GM21367 (cell line): ENCODE measurements at regions not wholly inside any gene's neighbourhood (a gene's known extent, or its start where the extent isn't known, plus 50 kb on each side); places are given as distances from the start of the nearest gene placed in this dataset.
"Not testable (repeated sequence)": the region's sequence is repeated elsewhere in the genome, so short reads cannot be mapped to it uniquely, and the experiment has no call there.

Experiments used
- ATAC-seq: cut with Tn5 transposase; IDR thresholded peaks from one replicate; pipeline ENCODE4 v1.9.1; 2021; ENCODE audit not compliant: unreplicated experiment

DNA sequence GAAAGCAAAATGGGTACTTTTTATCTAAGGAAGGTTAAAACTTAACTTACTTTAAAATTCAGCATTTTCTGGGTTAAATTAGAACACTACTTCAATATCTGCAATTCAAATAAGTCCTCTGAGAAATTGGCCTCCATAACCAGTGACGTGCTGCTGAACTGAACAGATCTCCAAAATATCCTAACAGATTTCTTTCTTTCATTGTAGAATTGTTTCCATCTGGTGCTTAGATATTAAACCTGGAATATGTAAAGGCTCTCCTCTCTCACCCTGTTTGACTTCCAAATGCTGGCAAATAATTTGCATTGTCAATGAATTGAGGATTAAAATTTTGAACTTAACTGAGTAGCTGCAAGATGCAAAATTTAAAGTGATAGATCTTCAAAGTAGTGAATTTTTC lies 316.9 kb upstream of the CXADR start:
- ATAC-seq: no peak

DNA sequence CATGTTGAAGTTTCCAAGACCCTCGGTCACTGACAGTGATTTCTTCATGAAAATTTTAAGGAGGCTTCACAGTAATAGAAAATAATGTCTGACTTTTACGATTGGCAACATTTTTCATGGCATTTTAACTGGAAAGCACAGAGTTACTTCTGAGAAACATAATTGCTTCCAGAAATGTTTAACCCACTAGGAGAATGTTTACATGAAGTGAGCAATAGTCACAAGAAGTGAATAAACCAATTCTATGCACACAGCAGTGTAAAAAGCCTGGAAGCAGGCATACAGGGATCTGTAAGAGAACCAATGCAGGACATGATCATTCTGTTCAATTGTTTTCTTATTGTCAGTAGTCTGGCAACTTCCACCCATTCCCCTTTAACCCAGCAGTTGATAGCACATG lies 316.2 kb upstream of the CXADR start:
- no peak for ATAC-seq

- no peak for ATAC-seq
Measured at GRCh38 chr21:17197996-17198395, 314.8 kb upstream of the CXADR start.

DNA sequence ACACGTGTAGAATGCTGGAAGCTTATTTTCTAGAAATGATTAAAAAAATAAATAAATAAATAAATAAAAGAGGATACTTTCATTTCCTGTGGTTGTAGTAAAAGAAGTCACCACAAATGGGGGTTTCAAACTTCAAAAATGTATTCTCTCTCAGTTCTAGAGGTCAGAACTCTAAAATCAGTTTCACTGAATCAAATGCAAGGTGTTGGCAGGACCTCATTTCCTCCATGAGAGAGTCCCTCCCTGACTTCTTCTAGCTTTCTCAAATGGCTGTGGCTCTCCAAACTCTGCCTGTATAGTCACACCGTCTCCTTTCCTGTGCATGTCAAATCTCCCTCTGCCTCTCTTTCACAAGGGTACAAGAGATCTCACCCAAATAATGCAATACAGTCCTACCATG lies 312.6 kb upstream of the CXADR start:
- no peak for ATAC-seq

- ATAC-seq: no peak
Measured at GRCh38 chr21:17201741-17202260, 311.0 kb upstream of the CXADR start.

DNA sequence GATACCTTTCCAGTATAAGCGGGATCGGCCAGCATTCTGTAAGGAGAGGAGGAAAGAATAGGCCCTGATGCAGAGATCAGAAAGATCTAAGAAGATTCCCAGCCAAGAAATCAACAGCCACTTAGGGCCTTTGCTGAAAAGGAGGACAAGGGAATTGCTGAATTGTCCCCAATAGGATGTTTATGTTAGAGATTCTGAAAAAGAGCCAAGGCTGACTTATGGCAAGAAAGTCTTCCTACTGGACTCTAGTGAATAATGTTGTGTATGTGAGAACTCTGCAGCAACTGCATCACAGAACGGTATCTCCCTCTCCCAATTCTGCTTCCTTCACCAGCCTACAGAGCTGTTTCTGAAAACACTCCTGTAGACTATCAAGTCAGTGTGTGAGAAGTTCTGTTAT lies 298.0 kb upstream of the CXADR start:
- ATAC-seq: no peak

GRCh38 chr21:17219050-17219449 lies 293.8 kb upstream of the CXADR start:
- not testable (repeated sequence) for ATAC-seq

- no peak for ATAC-seq
Measured at GRCh38 chr21:17231124-17231523, 281.7 kb upstream of the CXADR start.

GRCh38 chr21:17231771-17232170 lies 281.1 kb upstream of the CXADR start:
- ATAC-seq: no peak

DNA sequence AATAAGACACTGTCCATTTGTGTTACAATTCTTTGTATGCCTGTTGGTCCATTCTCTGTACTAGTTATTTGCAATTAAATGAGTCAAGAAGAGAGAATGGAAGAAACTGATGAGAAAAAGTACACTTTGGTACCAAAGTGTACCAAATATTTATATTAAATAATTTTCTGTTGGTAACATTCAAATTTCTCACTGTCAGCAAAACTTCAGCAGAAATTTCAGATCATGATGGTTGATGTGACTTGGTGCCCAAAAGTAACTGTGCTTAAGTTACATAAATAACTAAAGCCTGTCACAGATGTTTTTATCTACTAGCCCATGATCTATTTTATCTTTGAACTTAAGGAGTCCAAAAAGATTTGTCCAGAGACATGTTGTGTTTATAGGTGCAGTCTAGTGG lies 274.4 kb upstream of the CXADR start:
- ATAC-seq: no peak

DNA sequence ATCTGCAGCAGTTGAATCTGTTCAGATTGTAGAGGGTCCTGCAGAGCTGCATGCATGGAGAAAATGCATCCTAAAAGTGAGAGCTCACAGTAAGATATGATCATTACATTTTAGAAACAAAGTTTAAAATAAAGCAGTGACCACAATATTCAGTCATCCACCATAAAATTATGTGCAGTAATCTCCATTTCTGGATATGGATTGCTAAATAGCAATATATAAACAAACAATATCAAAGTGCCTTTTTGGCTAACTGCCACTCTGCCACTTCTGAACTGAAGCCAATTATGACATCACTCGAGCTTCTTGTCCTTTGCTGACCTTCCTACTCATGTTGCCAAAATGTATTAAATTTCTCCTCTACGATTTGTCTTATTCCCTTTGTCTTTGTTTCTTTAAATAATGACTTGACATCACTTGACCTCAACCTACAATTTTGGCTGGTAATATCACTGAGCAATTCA lies 262.0 kb upstream of the CXADR start:
- ATAC-seq: no peak

DNA sequence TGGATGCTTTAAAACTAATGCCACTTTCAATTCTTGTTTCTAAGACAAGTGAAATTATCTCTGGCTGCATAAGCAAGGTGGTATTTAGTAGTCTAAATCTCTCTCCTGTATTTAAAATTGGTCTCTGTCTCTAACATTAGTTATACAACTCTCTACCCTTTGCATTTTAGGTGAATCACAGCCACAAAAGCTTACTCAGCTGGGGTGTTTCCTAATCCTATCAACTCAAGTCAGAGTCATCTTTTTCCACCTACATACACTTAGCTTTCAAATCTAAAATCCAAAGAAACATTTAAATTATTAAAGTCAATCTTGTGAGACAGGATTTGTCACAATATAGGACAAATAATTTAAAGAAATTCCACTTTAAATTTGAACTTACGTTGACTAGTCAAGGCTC lies 255.1 kb upstream of the CXADR start:
- ATAC-seq: no peak

- no peak for ATAC-seq
Measured at GRCh38 chr21:17264182-17264581, 248.7 kb upstream of the CXADR start.

DNA sequence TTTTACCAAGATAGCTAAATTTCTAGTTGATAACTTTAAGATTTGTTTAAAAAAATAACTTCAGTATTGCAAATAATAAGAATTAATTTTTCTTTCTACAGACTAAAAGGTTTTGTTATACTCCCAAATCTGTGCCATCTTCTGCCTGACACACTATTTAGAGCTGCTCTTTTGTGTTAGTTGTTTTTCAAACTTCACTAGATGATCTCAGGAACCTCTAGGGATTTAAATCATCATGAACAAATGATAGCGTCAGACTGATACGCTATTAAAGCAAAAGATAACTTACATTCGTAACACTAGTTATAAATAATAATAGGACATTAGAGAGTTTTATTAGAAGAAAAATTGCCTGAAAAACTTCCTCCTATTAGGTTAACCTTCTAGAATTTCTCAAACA lies 243.1 kb upstream of the CXADR start:
- ATAC-seq: no peak

DNA sequence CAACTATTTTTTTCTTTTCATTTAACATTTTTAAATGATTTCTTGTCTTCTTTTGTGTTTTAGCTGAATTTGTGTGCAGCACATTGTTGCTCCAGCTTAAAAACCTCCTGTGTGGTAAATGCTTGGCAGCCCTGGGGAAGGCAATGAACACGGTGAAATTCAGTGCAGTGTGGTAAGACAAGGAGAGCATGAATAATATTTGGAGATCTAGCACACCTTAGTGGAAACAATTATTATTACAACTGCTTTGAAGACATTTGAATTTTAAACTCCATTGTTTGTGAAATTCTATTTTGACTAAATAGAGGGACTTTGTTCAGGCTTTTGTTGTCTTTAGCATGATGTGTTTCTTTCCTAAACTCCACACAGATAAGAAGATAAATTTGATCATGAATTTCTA lies 242.6 kb upstream of the CXADR start:
- no peak for ATAC-seq

- no peak for ATAC-seq
Measured at GRCh38 chr21:17279663-17280062, 233.2 kb upstream of the CXADR start.

DNA sequence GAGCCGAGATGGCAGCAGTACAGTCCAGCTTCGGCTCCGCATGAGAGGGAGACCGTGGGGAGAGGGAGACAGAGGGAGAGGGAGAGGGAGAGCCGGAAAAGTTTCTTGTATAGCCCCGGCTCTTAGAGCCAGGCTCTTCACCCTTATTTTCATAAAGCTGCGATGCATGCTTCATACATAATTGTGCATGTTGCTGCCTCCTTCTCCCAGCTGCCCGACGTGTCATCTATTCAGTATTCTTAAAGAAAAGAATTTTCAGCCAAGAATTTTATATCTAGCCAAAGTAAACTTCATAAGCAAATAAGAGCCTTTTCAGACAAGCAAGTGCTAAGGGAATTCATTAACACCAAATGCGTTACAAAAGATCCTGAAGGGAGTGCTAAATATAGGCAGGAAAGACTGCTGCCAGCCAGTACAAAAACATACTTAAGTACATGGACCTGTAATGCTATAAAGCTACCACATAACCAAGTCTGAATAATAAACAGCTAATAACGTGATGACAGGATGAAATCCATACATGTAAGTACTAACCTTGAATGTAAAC lies 219.8 kb upstream of the CXADR start:
- not testable (repeated sequence) for ATAC-seq

DNA sequence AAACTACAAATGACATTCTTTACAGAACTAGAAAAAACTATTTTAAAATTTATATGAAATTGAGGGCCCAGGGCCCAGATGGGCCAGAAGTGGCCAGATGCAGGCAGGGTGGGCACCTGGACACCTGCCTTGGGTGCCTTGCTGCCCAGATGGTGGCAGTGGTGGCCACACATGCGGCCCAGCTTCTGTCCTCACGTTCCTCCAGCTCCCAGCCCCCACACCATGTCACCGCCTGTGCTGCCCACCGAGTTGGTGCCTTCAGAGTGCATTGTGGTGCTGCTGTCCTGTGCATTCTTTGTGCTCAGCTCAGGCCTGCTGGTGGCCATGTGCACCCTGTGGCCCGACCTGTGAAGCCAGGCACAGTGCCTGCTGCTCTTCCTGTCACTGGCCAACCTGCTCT lies 216.8 kb upstream of the CXADR start:
- no peak for ATAC-seq

- not testable (repeated sequence) for ATAC-seq
Measured at GRCh38 chr21:17299576-17299975, 213.3 kb upstream of the CXADR start.

DNA sequence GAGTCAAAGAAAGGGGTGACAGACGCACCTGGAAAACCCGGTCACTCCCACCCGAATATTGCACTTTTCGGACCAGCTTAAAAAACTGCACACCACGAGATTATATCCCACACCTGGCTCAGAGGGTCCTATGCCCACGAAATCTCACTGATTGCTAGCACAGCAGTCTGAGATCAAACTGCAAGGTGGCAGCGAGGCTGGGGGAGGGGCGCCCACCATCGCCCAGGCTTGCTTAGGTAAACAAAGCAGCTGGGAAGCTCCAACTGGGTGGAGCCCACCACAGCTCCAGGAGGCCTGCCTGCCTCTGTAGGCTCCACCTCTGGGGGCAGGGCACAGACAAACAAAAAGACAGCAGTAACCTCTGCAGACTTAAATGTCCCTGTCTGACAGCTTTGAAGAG lies 185.1 kb upstream of the CXADR start:
- not testable (repeated sequence) for ATAC-seq

DNA sequence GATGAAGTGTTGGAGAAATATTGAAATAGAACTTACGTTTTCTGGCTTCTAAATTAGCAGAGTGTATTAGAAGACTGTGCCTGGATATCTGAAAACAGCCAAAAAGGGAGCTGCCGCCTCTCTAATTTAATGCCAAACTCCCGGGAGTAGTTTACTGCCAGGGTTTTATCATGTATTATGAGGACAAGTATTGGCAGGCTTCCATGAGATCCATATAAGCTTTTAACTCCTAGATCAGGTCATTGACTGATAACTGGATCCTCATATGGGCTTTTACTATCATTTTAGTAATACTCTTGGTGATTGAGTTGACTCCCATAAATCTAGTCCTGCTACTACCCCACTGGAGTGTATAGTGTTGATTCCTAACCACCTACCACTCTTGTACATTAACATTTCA lies 178.4 kb upstream of the CXADR start:
- ATAC-seq: no peak

DNA sequence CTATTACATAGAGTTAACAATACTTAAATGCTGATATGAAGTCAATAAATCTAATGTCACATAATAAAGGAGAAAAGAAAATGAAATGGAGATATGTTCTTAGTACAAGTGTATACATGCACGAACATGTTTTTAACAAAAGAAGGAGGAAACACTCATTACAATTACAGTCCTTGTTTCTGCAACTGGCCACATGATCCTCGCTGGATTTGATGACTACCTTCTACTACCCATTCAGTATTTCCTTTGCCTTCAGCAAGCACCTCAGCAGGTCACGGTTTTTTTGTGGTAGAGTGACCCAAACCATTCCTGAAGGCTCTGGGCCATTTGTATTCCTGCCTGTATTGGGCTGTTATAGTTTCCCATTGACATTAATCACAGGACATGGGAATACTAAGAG lies 172.8 kb upstream of the CXADR start:
- ATAC-seq: no peak

GRCh38 chr21:17343055-17343454 lies 169.8 kb upstream of the CXADR start:
- ATAC-seq: no peak
